H1 (cell line): ENCODE measurements at regions not wholly inside any gene's neighbourhood (a gene's known extent, or its start where the extent isn't known, plus 50 kb on each side); places are given as distances from the start of the nearest gene placed in this dataset.

Experiments
- CTCF ChIA-PET: fragments of 300-600 bp; sonication (Branson Sonifier 250); formaldehyde crosslinking; loops from one replicate; lab custom pipeline; 2021; ENCODE audit not compliant: partially characterized antibody; lab: Charles Lee
- POLR2A ChIA-PET: fragments of 300-600 bp; sonication (Branson Sonifier 250); formaldehyde crosslinking; loops from one replicate; lab custom pipeline; 2021; ENCODE audit warnings: inconsistent platforms; ENCODE audit not compliant: partially characterized antibody; lab: Charles Lee
- DNase-seq, 2 experiments: peaks; one replicate each; pipeline versions ENCODE4 v3.0.0 to v3.0.0-alpha.2; 2010 to 2022; ENCODE audit warnings: low spot score in 2 of 2, low read depth in 1 of 2, mixed read lengths in 1 of 2
- FAIRE-seq: peaks from 2 replicates; lab custom pipeline; 2011; peaks lifted over from hg19 to GRCh38; lab: Jason Lieb, UNC
- H2AFZ ChIP-seq: 2 replicates; pipeline ENCODE4 v1.8.1; 2012; ENCODE audit warnings: low read length, inconsistent platforms
- H2AK5ac ChIP-seq: 2 replicates; pipeline ENCODE4 v1.6.1; 2013; ENCODE audit warnings: low read depth, low read length
- H2BK120ac ChIP-seq: replicated peaks from 2 replicates; pipeline ENCODE3; 2013; ENCODE audit warnings: low read depth, low read length, inconsistent platforms
- H2BK12ac ChIP-seq: 2 replicates; pipeline ENCODE4 v1.6.1; 2013; ENCODE audit warnings: low read depth, low read length
- H2BK15ac ChIP-seq: 2 replicates; pipeline ENCODE4 v1.6.1; 2013; ENCODE audit warnings: low read length
- H2BK20ac ChIP-seq: 2 replicates; pipeline ENCODE4 v1.6.1; 2013; ENCODE audit warnings: low read length
- H2BK5ac ChIP-seq: 2 replicates; pipeline ENCODE4 v1.6.1; 2013; ENCODE audit warnings: low read depth, low read length
- H3K14ac ChIP-seq: 2 replicates; pipeline ENCODE4 v1.6.1; 2013; ENCODE audit warnings: inconsistent platforms; ENCODE audit not compliant: insufficient read length
- H3K18ac ChIP-seq: 2 replicates; pipeline ENCODE4 v1.6.1; 2013; ENCODE audit warnings: low read length; ENCODE audit errors: extremely low read depth
- H3K23ac ChIP-seq: 2 replicates; pipeline ENCODE4 v1.6.1; 2013; ENCODE audit warnings: inconsistent platforms; ENCODE audit not compliant: insufficient read length
- H3K23me2 ChIP-seq: 2 replicates; pipeline ENCODE4 v1.6.1; 2013; ENCODE audit warnings: low read depth, low read length
- H3K27ac ChIP-seq: 2 replicates; pipeline ENCODE4 v1.6.1; 2011; ENCODE audit warnings: low read depth, low read length, inconsistent platforms
- H3K27me3 ChIP-seq, 4 experiments: replicated peaks in 1 of 4; 1 replicate in 1 of 4; 2 replicates in 3 of 4; pipeline versions ENCODE4 v1.6.1 to v1.8.1; 2011 to 2013; ENCODE audit warnings: low read length in 3 of 4, mild to moderate bottlenecking in 3 of 4, inconsistent platforms in 2 of 4, mixed read lengths in 2 of 4, moderate library complexity in 1 of 4; ENCODE audit not compliant: control insufficient read depth in 3 of 4, insufficient read depth in 3 of 4; ENCODE audit errors: extremely low read depth in 1 of 4
- H3K36me3 ChIP-seq, 4 experiments: 2 replicates each; pipeline versions ENCODE4 v1.6.1 to v1.8.1; 2011 to 2013; ENCODE audit warnings: mild to moderate bottlenecking in 4 of 4, low read length in 3 of 4, moderate library complexity in 2 of 4, control low read depth in 1 of 4, inconsistent platforms in 1 of 4; ENCODE audit not compliant: insufficient read depth in 4 of 4, control insufficient read depth in 2 of 4
- H3K4ac ChIP-seq: replicated peaks from 2 replicates; pipeline ENCODE3; 2013; ENCODE audit warnings: low read length, low read depth, mixed read lengths, inconsistent platforms; ENCODE audit not compliant: insufficient read length
- H3K4me1 ChIP-seq, 4 experiments: replicated peaks in 1 of 4; 1 replicate in 1 of 4; 2 replicates in 3 of 4; pipeline versions ENCODE4 v1.6.1 to v1.8.1; 2011 to 2013; ENCODE audit warnings: low read length in 3 of 4, inconsistent platforms in 2 of 4, mixed read lengths in 1 of 4; ENCODE audit not compliant: insufficient read depth in 4 of 4, control insufficient read depth in 3 of 4
- H3K4me2 ChIP-seq, 2 experiments: 2 replicates each; pipeline versions ENCODE4 v1.6.1 to v1.8.1; 2011 to 2013; ENCODE audit warnings: low read depth in 2 of 2, low read length in 2 of 2, control low read depth in 1 of 2, inconsistent platforms in 1 of 2, mild to moderate bottlenecking in 1 of 2; ENCODE audit not compliant: insufficient read depth in 1 of 2
- H3K4me3 ChIP-seq, 4 experiments: fragments of 200-600, 300-600 bp in 1 of 4; sonication (generic), shearing (Covaris generic), sonication (Bioruptor Twin) in 1 of 4; 2 replicates each; pipeline versions ENCODE4 v1.5.1 to v1.8.1; 2011 to 2016; ENCODE audit warnings: low read length in 4 of 4, low read depth in 3 of 4, control low read depth in 2 of 4, inconsistent platforms in 2 of 4, mild to moderate bottlenecking in 2 of 4, mixed read lengths in 1 of 4, moderate library complexity in 1 of 4; ENCODE audit not compliant: insufficient read depth in 2 of 4; ENCODE audit errors: extremely low read depth in 1 of 4
- H3K56ac ChIP-seq: replicated peaks from 2 replicates; pipeline ENCODE3; 2013; ENCODE audit warnings: low read depth, mild to moderate bottlenecking, mixed read lengths, low read length, inconsistent platforms; ENCODE audit not compliant: insufficient read length
- H3K79me1 ChIP-seq: 2 replicates; pipeline ENCODE4 v1.6.1; 2013; ENCODE audit warnings: low read depth, low read length, control low read depth
- H3K79me2 ChIP-seq, 2 experiments: 2 replicates each; pipeline versions ENCODE4 v1.6.1 to v1.8.1; 2012 to 2013; ENCODE audit warnings: low read length in 2 of 2, mild to moderate bottlenecking in 2 of 2, inconsistent platforms in 1 of 2; ENCODE audit not compliant: insufficient read depth in 2 of 2, control insufficient read depth in 1 of 2
- H3K9ac ChIP-seq, 4 experiments: replicated peaks in 1 of 4; 1 replicate in 1 of 4; 2 replicates in 3 of 4; pipeline versions ENCODE4 v1.6.1 to v1.8.1; 2011 to 2013; ENCODE audit warnings: low read depth in 3 of 4, low read length in 3 of 4, control low read depth in 2 of 4, mild to moderate bottlenecking in 2 of 4, moderate library complexity in 2 of 4, inconsistent platforms in 1 of 4; ENCODE audit errors: extremely low read depth in 1 of 4
- H3K9me3 ChIP-seq, 2 experiments: 2 replicates each; pipeline versions ENCODE4 v1.6.1 to v1.8.1; 2012 to 2013; ENCODE audit warnings: mild to moderate bottlenecking in 2 of 2, moderate library complexity in 2 of 2, control low read depth in 1 of 2, inconsistent platforms in 1 of 2, low read depth in 1 of 2, low read length in 1 of 2, mixed read lengths in 1 of 2; ENCODE audit not compliant: insufficient read depth in 2 of 2
- H4K20me1 ChIP-seq, 2 experiments: replicated peaks in 1 of 2; 2 replicates each; pipeline versions ENCODE3 to v1.8.1; 2011 to 2013; ENCODE audit warnings: inconsistent platforms in 2 of 2, low read length in 2 of 2, mild to moderate bottlenecking in 1 of 2; ENCODE audit not compliant: insufficient read depth in 2 of 2, control insufficient read depth in 1 of 2
- H4K5ac ChIP-seq: 2 replicates; pipeline ENCODE4 v1.6.1; 2013; ENCODE audit warnings: low read length, low read depth, mixed read lengths, inconsistent platforms; ENCODE audit not compliant: insufficient read length
- H4K8ac ChIP-seq: 2 replicates; pipeline ENCODE4 v1.8.0; 2013; ENCODE audit warnings: mild to moderate bottlenecking, moderate library complexity, low read length, inconsistent platforms; ENCODE audit not compliant: insufficient read depth; ENCODE audit errors: extremely low read depth
- H4K91ac ChIP-seq: replicated peaks from 2 replicates; pipeline ENCODE3; 2013; ENCODE audit warnings: low read length, mixed read lengths, inconsistent platforms; ENCODE audit not compliant: insufficient read length
- RAD21 ChIP-seq, 2 experiments: IDR thresholded peaks in 1 of 2; conservative IDR thresholded peaks in 1 of 2; 2 replicates each; pipeline ENCODE4 v1.6.1; 2011; ENCODE audit warnings: low read depth in 2 of 2, low read length in 2 of 2, improper control_type of control experiment in 1 of 2, inconsistent platforms in 1 of 2, mild to moderate bottlenecking in 1 of 2, moderate library complexity in 1 of 2
- WGBS, 2 experiments: shearing (Covaris generic) in 1 of 2; methylation state at CpG; one replicate each; pipeline versions ENCODE4 v1.1.6 to v1.1.7; 2013 to 2015; ENCODE audit warnings: low lambda C conversion rate in 2 of 2, mixed read lengths in 2 of 2, inconsistent platforms in 1 of 2, low coverage in 1 of 2, missing lambda C conversion rate in 1 of 2; ENCODE audit not compliant: insufficient replicate concordance in 2 of 2, insufficient coverage in 1 of 2, insufficient read length in 1 of 2; ENCODE audit errors: extremely low coverage in 1 of 2, missing lambda C conversion rate in 1 of 2; 5-methylcytosine and 5-hydroxymethylcytosine counted together

DNA sequence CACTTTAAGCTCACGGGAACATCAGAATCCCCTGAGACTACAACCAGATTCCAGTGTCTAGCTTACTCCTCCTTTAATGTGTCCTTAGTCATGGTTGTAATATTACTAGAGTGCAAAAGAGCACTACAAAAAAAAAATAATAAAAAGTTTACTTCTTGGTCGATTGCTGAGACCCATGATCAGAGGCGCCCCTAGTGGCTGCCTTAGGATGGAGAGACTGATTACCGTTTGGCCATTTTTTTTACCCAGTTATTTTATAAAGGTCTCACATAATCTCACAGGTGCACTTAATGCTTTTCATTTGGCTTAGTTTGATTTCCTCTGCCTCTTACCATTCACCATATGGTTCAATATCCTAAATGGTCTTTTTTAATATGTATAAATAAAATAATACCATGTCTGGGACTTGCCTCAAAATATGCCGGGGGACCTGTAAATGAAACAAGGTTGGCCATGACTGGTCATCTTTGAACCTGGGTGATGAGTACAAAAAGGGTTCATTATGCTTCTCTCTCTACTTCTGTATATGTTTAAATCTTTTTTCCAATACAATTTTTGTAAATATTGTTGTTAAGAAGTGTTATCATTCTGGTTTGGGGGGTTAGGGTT, 331.5 kb upstream of the NFE2L3 start:
- Histone ChIP-seq H2BK12ac (no peak overlapping the region), H3K9ac (no peak overlapping the region)
- WGBS, 2 experiments: 50% methylated on average over 5 of the region's 5 CpGs; no CpG with 5 or more reads in 1 of the 2 experiments
- peak; percentile 38 to 54; a peak in 3 of 4 replicates for TF ChIP-seq RAD21 (IDR thresholded peaks at IDR 0.05 in 1 of 2, conservative IDR thresholded peaks at IDR 0.05 in 1 of 2; ENCODE audit: low read depth in 2 of 2, low read length in 2 of 2)

More for the DNA sequence above, 331.5 kb upstream of the NFE2L3 start:
- Histone ChIP-seq H3K23me2 (no peaks in the 10 kb centered on the region), H3K18ac (no peak overlapping the region), H3K27ac (no peak overlapping the region), H2BK5ac (no peak overlapping the region), H3K14ac (no peak overlapping the region), H2BK15ac (no peak overlapping the region), H3K27me3 (no peaks in the 10 kb centered on the region), H3K4ac (no peak overlapping the region), H3K23ac (no peak overlapping the region), H3K4me1 (no peaks in the 10 kb centered on the region), H2AFZ (no peak overlapping the region), H3K79me2 (no peaks in the 10 kb centered on the region), H4K8ac (no peak overlapping the region), H3K79me1 (no peaks in the 10 kb centered on the region), H4K5ac (no peak overlapping the region), H3K4me2 (no peak overlapping the region), H2BK20ac (no peak overlapping the region), H3K56ac (no peak overlapping the region), H3K4me3 (no peak overlapping the region), H4K20me1 (no peaks in the 10 kb centered on the region), H2BK120ac (no peak overlapping the region), H4K91ac (no peak overlapping the region), H3K9me3 (no peaks in the 10 kb centered on the region), H2AK5ac (no peak overlapping the region), H3K36me3 (no peaks in the 10 kb centered on the region)
- ChIA-PET CTCF (interaction anchor here (0.6 to 6.0 kb wide), 35 partner anchors 8 to 455 kb away, joined by 3 to 55 read pairs (median 4); no protein-coding TSS in a partner anchor), POLR2A (no interaction called here)
- FAIRE-seq (no peak), DNase-seq (no peak)
